Sigmoid colon (tissue), 6 donors: ENCODE measurements at regions not wholly inside any gene's neighbourhood (a gene's known extent, or its start where the extent isn't known, plus 50 kb on each side); places are given as distances from the start of the nearest gene placed in this dataset.

Experiments
- DNase-seq: peaks from one replicate; pipeline ENCODE4 v3.0.0-alpha.2; 2019
- H3K27ac ChIP-seq, 4 donors: fragments of 200-600 bp; sonication (generic); one replicate each; pipeline ENCODE4 v1.5.1; 2016 to 2019; ENCODE audit warnings: mild to moderate bottlenecking in 1 of 4
- H3K27me3 ChIP-seq, 3 donors: fragments of 200-600 bp; sonication (generic); one replicate each; pipeline ENCODE4 v1.5.1; 2019; ENCODE audit warnings: mild to moderate bottlenecking in 1 of 3
- H3K36me3 ChIP-seq, 4 donors: fragments of 200-600 bp; sonication (generic); one replicate each; pipeline ENCODE4 v1.5.1; 2016 to 2019
- H3K4me1 ChIP-seq, 4 donors: fragments of 200-600 bp; sonication (generic); one replicate each; pipeline ENCODE4 v1.5.1; 2017 to 2019
- H3K4me3 ChIP-seq, 4 donors: fragments of 200-600 bp; sonication (generic); one replicate each; pipeline ENCODE4 v1.5.1; 2017 to 2019; ENCODE audit warnings: mild to moderate bottlenecking in 2 of 4, moderate library complexity in 1 of 4
- H3K9me3 ChIP-seq, 4 donors: fragments of 200-600 bp in 3 of 4; sonication (generic) in 3 of 4; one replicate each; pipeline versions ENCODE4 v1.5.1 to v1.6.1; 2013 to 2019
- CTCF ChIP-seq, 4 experiments: fragments of 450-650 bp in 3 of 4; fragments of 200-600 bp in 1 of 4; IDR thresholded peaks; one replicate each; pipeline ENCODE4 v1.5.1; 2016 to 2019; ENCODE audit warnings: antibody characterized with exemption in 4 of 4, mild to moderate bottlenecking in 3 of 4, moderate library complexity in 2 of 4
- EP300 ChIP-seq, 4 donors: sonication (generic); formaldehyde crosslinking; IDR thresholded peaks; one replicate each; pipeline ENCODE4 v1.6.1; 2017; ENCODE audit warnings: antibody characterized with exemption in 4 of 4
- POLR2A ChIP-seq, 2 donors: fragments of 450-650 bp; IDR thresholded peaks; one replicate each; pipeline ENCODE4 v1.6.1; 2016; ENCODE audit warnings: antibody characterized with exemption in 2 of 2, mild to moderate bottlenecking in 2 of 2, moderate library complexity in 2 of 2
- POLR2AphosphoS5 ChIP-seq, 4 donors: sonication (generic); formaldehyde crosslinking; IDR thresholded peaks; one replicate each; pipeline ENCODE4 v1.6.1; 2017; ENCODE audit warnings: antibody characterized with exemption in 4 of 4
- WGBS, 2 donors: extraction: QIAGEN DNeasy Blood & Tissue Kit; methylation state at CpG; one replicate each; pipeline ENCODE4 v1.1.7; 2013; 5-methylcytosine and 5-hydroxymethylcytosine counted together
- intact Hi-C: fragments of 100-400 bp; cut with DNase I; formaldehyde crosslinking; loops from one replicate; pipeline ENCODE4 v1.15.1; 2023
- donor health status: healthy with polysubstance abuse.
- donor health status: healthy.

- intact Hi-C loops: no loop called here
- Histone ChIP-seq H3K27me3 (peaks cover 0 to 6% (median 0%) of the 10 kb centered on the region in 3 donors), H3K4me3 (no peak overlapping the region), H3K27ac (no peak overlapping the region), H3K9me3 (no peaks in the 10 kb centered on the region), H3K36me3 (no peaks in the 10 kb centered on the region), H3K4me1 (no peaks in the 10 kb centered on the region)
- no peak for DNase-seq
- no peak for TF ChIP-seq POLR2A (IDR thresholded peaks at IDR 0.05)
- TF ChIP-seq CTCF (IDR thresholded peaks at IDR 0.05): no peak
- TF ChIP-seq EP300 (IDR thresholded peaks at IDR 0.05): no peak
- TF ChIP-seq POLR2AphosphoS5 (IDR thresholded peaks at IDR 0.05): no peak
- WGBS, 2 donors: 20 to 21% methylated on average over 10 of the region's 10 CpGs
Observed at GRCh38 chr1:110746644-110747259, 72.0 kb upstream of the KCNA3 start.

- TF ChIP-seq CTCF (IDR thresholded peaks at IDR 0.05): no peak
- no peak for TF ChIP-seq POLR2AphosphoS5 (IDR thresholded peaks at IDR 0.05)
- TF ChIP-seq EP300 (IDR thresholded peaks at IDR 0.05): no peak
- TF ChIP-seq POLR2A (IDR thresholded peaks at IDR 0.05): no peak
- no peaks in the 10 kb centered on the region for H3K36me3 ChIP-seq
- DNase-seq: no peak
- H3K27me3 ChIP-seq: peaks cover 0 to 6% (median 0%) of the 10 kb centered on the region in 3 donors
- H3K9me3 ChIP-seq: no peaks in the 10 kb centered on the region
- no peak overlapping the region for H3K27ac ChIP-seq
- H3K4me3 ChIP-seq: no peak overlapping the region
- intact Hi-C loops: no loop called here
- no peaks in the 10 kb centered on the region for H3K4me1 ChIP-seq
Observed at GRCh38 chr1:110743397-110743796, 68.7 kb upstream of the KCNA3 start.

GRCh38 chr1:110736900-110737605, 62.3 kb upstream of the KCNA3 start:
- 54 to 69% methylated on average over 5 of the region's 5 CpGs for whole genome bisulfite sequencing, 2 donors
- Histone ChIP-seq H3K36me3 (no peaks in the 10 kb centered on the region), H3K27ac (no peak overlapping the region), H3K4me3 (no peak overlapping the region), H3K27me3 (peaks cover 0 to 11% (median 0%) of the 10 kb centered on the region in 3 donors), H3K9me3 (no peaks in the 10 kb centered on the region), H3K4me1 (no peaks in the 10 kb centered on the region)
- intact Hi-C loops: no loop called here
- DNase-seq: no peak
- no peak for TF ChIP-seq CTCF (IDR thresholded peaks at IDR 0.05)
- TF ChIP-seq POLR2A (IDR thresholded peaks at IDR 0.05): no peak
- no peak for TF ChIP-seq POLR2AphosphoS5 (IDR thresholded peaks at IDR 0.05)
- no peak for TF ChIP-seq EP300 (IDR thresholded peaks at IDR 0.05)

- intact Hi-C loops: no loop called here
Observed at GRCh38 chr1:110734133-110734680, 59.5 kb upstream of the KCNA3 start.

GRCh38 chr1:110731529-110731928, 56.8 kb upstream of the KCNA3 start:
- DNase-seq: no peak
- 81 to 88% methylated on average over 5 of the region's 5 CpGs for WGBS, 2 donors
- Histone ChIP-seq H3K27me3 (peaks cover 0 to 11% (median 0%) of the 10 kb centered on the region in 3 donors), H3K9me3 (no peaks in the 10 kb centered on the region), H3K27ac (no peak overlapping the region), H3K4me3 (no peak overlapping the region), H3K36me3 (no peaks in the 10 kb centered on the region), H3K4me1 (no peaks in the 10 kb centered on the region)
- TF ChIP-seq POLR2AphosphoS5 (IDR thresholded peaks at IDR 0.05) (no peak), POLR2A (IDR thresholded peaks at IDR 0.05) (no peak), EP300 (IDR thresholded peaks at IDR 0.05) (no peak), CTCF (IDR thresholded peaks at IDR 0.05) (no peak)
- intact Hi-C loops: no loop called here

More at GRCh38 chr1:110734133-110734680, 59.5 kb upstream of the KCNA3 start:
- TF ChIP-seq POLR2A (IDR thresholded peaks at IDR 0.05) (no peak), EP300 (IDR thresholded peaks at IDR 0.05) (no peak)
- Histone ChIP-seq H3K9me3 (no peaks in the 10 kb centered on the region), H3K27me3 (peaks cover 0 to 11% (median 0%) of the 10 kb centered on the region in 3 donors), H3K36me3 (no peaks in the 10 kb centered on the region), H3K4me3 (no peak overlapping the region), H3K4me1 (no peaks in the 10 kb centered on the region), H3K27ac (no peak overlapping the region)
- DNase-seq: no peak
- 71 to 82% methylated on average over 5 of the region's 5 CpGs for WGBS, 2 donors
